HEK293 (cell line): ENCODE measurements at regions not wholly inside any gene's neighbourhood (a gene's known extent, or its start where the extent isn't known, plus 50 kb on each side); places are given as distances from the start of the nearest gene placed in this dataset.

Experiments used
- CTCF ChIA-PET: fragments of 350-600 bp; formaldehyde crosslinking; extraction: SDS; loops from one replicate; lab custom pipeline; 2021; ENCODE audit warnings: antibody characterized with exemption; lab: Yijun Ruan, JAX
- POLR2A ChIA-PET: fragments of 300-600 bp; formaldehyde crosslinking; extraction: SDS; loops from one replicate; lab custom pipeline; 2020; ENCODE audit warnings: antibody characterized with exemption, inconsistent platforms; lab: Yijun Ruan, JAX
- H3K27ac ChIP-seq: fragments of 200-500 bp; sonication (Bioruptor generic); 2 replicates; pipeline ENCODE4 v1.5.1; 2014; ENCODE audit warnings: low read depth, low read length, control low read depth, inconsistent platforms; ENCODE audit errors: extremely low read depth
- H3K36me3 ChIP-seq, 2 experiments: fragments of 200-500 bp in 1 of 2; sonication (Bioruptor generic) in 1 of 2; 1 replicate in 1 of 2; 2 replicates in 1 of 2; pipeline ENCODE4 v1.5.1; 2014 to 2017; ENCODE audit warnings: inconsistent platforms in 2 of 2, low read length in 2 of 2; ENCODE audit not compliant: control insufficient read depth in 2 of 2, insufficient read depth in 1 of 2
- H3K4me1 ChIP-seq: fragments of 200-500 bp; sonication (Bioruptor generic); 2 replicates; pipeline ENCODE4 v1.5.1; 2014; ENCODE audit warnings: mild to moderate bottlenecking, low read length, inconsistent platforms; ENCODE audit not compliant: control insufficient read depth, insufficient read depth
- H3K4me3 ChIP-seq: 2 replicates; pipeline ENCODE4 v1.5.1; 2011; ENCODE audit warnings: low read depth, mild to moderate bottlenecking, control low read depth, low read length, moderate library complexity
- H3K9me3 ChIP-seq: fragments of 200-500 bp; sonication (Bioruptor generic); 2 replicates; pipeline ENCODE4 v1.5.1; 2014; ENCODE audit warnings: low read depth, low read length, inconsistent platforms; ENCODE audit not compliant: control insufficient read depth, insufficient read depth
- KLF16 ChIP-seq: fragments of 450-650 bp; formaldehyde crosslinking; IDR thresholded peaks from 2 replicates; pipeline ENCODE4 v1.5.1; 2017; ENCODE audit warnings: missing biosample characterization, missing genetic modification characterization
- KLF7 ChIP-seq: fragments of 450-650 bp; formaldehyde crosslinking; IDR thresholded peaks from 2 replicates; pipeline ENCODE4 v1.5.1; 2016; ENCODE audit warnings: missing biosample characterization, missing genetic modification characterization, borderline replicate concordance
- MEIS1 ChIP-seq: sonication (generic); formaldehyde crosslinking; IDR thresholded peaks from 2 replicates; pipeline ENCODE4 v1.8.1; 2022; ENCODE audit warnings: missing genetic modification reagents, mild to moderate bottlenecking, borderline replicate concordance
- PBX3 ChIP-seq: sonication (generic); formaldehyde crosslinking; IDR thresholded peaks from 2 replicates; pipeline ENCODE4 v1.8.1; 2022; ENCODE audit warnings: mild to moderate bottlenecking, moderate library complexity, missing genetic modification reagents
- PRDM1 ChIP-seq: fragments of 450-650 bp; formaldehyde crosslinking; IDR thresholded peaks from 2 replicates; pipeline ENCODE4; 2016; ENCODE audit warnings: missing biosample characterization, missing genetic modification characterization
- PRDM4 ChIP-seq: fragments of 450-650 bp; formaldehyde crosslinking; IDR thresholded peaks from 2 replicates; pipeline ENCODE4 v1.5.1; 2017; ENCODE audit warnings: missing biosample characterization, missing genetic modification characterization
- SCRT1 ChIP-seq: fragments of 450-650 bp; formaldehyde crosslinking; IDR thresholded peaks from 2 replicates; pipeline ENCODE4 v1.5.1; 2016; ENCODE audit warnings: missing biosample characterization, missing genetic modification characterization, borderline replicate concordance
- ZNF2 ChIP-seq: fragments of 450-650 bp; formaldehyde crosslinking; IDR thresholded peaks from 2 replicates; pipeline ENCODE4 v1.5.1; 2016; ENCODE audit warnings: missing biosample characterization, missing genetic modification characterization
- ZNF211 ChIP-seq: fragments of 450-650 bp; formaldehyde crosslinking; IDR thresholded peaks from 2 replicates; pipeline ENCODE4 v1.5.1; 2016; ENCODE audit warnings: low read depth, missing biosample characterization, missing genetic modification characterization
- ZNF394 ChIP-seq: fragments of 450-650 bp; formaldehyde crosslinking; IDR thresholded peaks from 2 replicates; pipeline ENCODE4 v1.5.1; 2016; ENCODE audit warnings: missing biosample characterization, missing genetic modification characterization, mild to moderate bottlenecking, moderate library complexity, borderline replicate concordance
- ZNF571 ChIP-seq: fragments of 450-650 bp; formaldehyde crosslinking; IDR thresholded peaks from 2 replicates; pipeline ENCODE4 v1.5.0; 2017; ENCODE audit warnings: missing biosample characterization, missing genetic modification characterization
- ZNF621 ChIP-seq: fragments of 450-650 bp; formaldehyde crosslinking; IDR thresholded peaks from 2 replicates; pipeline ENCODE4 v1.5.1; 2017; ENCODE audit warnings: missing biosample characterization, missing genetic modification characterization
- ZNF677 ChIP-seq: fragments of 450-650 bp; IDR thresholded peaks from 2 replicates; pipeline ENCODE4 v1.5.0; 2018; ENCODE audit warnings: missing biosample characterization, mild to moderate bottlenecking, missing genetic modification characterization, moderate library complexity
- ZNF785 ChIP-seq: fragments of 450-650 bp; formaldehyde crosslinking; IDR thresholded peaks from 2 replicates; pipeline ENCODE4 v1.5.1; 2016; ENCODE audit warnings: missing biosample characterization, missing genetic modification characterization
- ZNF837 ChIP-seq: fragments of 450-650 bp; formaldehyde crosslinking; IDR thresholded peaks from 2 replicates; pipeline ENCODE4 v1.5.1; 2016; ENCODE audit warnings: missing biosample characterization, missing genetic modification characterization
- TF ChIP-seq, protein P1 (sequence below): fragments of 450-650 bp; formaldehyde crosslinking; conservative IDR thresholded peaks from 2 replicates; pipeline ENCODE4 v1.5.1; 2016; ENCODE audit warnings: low read depth, missing biosample characterization, missing genetic modification characterization
- TF ChIP-seq, protein P2 (sequence below): fragments of 450-650 bp; formaldehyde crosslinking; IDR thresholded peaks from 2 replicates; pipeline ENCODE4 v1.5.1; 2016; ENCODE audit warnings: missing biosample characterization, missing genetic modification characterization
- TF ChIP-seq, protein P3 (sequence below): fragments of 450-650 bp; formaldehyde crosslinking; IDR thresholded peaks from 2 replicates; pipeline ENCODE4 v1.5.1; 2016; ENCODE audit warnings: missing biosample characterization, missing genetic modification characterization
- TF ChIP-seq, protein P4 (sequence below): fragments of 450-650 bp; formaldehyde crosslinking; IDR thresholded peaks from 2 replicates; pipeline ENCODE4 v1.5.1; 2016; ENCODE audit warnings: missing biosample characterization, missing genetic modification characterization

GRCh38 chr15:53000409-53000808 is 210.3 kb upstream of the ONECUT1 start (continued):
- TF ChIP-seq ZNF677 (tag by site-specific recombination) = no peak
- TF ChIP-seq, protein P1, sequence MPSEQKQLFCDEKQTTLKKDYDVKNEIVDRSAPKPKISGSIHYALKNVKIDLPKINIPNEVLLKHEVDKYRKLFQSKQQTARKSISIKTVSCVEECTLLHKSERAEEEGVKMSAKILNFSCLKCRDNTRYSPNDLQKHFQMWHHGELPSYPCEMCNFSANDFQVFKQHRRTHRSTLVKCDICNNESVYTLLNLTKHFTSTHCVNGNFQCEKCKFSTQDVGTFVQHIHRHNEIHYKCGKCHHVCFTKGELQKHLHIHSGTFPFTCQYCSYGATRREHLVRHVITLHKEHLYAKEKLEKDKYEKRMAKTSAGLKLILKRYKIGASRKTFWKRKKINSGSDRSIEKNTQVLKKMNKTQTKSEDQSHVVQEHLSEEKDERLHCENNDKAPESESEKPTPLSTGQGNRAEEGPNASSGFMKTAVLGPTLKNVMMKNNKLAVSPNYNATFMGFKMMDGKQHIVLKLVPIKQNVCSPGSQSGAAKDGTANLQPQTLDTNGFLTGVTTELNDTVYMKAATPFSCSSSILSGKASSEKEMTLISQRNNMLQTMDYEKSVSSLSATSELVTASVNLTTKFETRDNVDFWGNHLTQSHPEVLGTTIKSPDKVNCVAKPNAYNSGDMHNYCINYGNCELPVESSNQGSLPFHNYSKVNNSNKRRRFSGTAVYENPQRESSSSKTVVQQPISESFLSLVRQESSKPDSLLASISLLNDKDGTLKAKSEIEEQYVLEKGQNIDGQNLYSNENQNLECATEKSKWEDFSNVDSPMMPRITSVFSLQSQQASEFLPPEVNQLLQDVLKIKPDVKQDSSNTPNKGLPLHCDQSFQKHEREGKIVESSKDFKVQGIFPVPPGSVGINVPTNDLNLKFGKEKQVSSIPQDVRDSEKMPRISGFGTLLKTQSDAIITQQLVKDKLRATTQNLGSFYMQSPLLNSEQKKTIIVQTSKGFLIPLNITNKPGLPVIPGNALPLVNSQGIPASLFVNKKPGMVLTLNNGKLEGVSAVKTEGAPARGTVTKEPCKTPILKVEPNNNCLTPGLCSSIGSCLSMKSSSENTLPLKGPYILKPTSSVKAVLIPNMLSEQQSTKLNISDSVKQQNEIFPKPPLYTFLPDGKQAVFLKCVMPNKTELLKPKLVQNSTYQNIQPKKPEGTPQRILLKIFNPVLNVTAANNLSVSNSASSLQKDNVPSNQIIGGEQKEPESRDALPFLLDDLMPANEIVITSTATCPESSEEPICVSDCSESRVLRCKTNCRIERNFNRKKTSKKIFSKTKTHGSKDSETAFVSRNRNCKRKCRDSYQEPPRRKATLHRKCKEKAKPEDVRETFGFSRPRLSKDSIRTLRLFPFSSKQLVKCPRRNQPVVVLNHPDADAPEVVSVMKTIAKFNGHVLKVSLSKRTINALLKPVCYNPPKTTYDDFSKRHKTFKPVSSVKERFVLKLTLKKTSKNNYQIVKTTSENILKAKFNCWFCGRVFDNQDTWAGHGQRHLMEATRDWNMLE (tag by site-specific recombination) = no peak

DNA sequence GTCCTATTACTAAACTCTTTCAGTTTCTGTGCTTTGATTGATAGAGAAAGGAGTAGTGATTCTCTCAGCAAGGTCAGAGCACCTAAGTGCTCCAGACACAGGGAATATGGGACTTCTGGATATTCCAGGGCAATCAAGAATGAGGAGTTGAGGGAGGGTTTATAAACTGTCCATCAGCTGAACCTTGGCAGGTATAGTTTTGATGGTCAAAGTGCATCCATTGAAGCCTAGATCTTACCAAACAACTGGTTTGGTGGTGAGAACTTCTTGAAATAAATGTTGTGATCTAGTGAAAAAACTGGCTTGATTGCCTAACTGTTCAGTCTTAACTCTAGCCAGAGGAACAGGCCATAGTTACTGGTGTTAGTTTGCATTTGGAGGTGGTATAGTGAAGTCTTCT is 207.0 kb upstream of the ONECUT1 start:
- no peaks in the 10 kb centered on the region for H3K9me3 ChIP-seq
- H3K4me1 ChIP-seq = no peaks in the 10 kb centered on the region
- H3K27ac ChIP-seq = no peak overlapping the region
- no peaks in the 10 kb centered on the region for H3K36me3 ChIP-seq
- TF ChIP-seq ZNF394 (tag by site-specific recombination) (no peak), ZNF621 (tag by site-specific recombination) (no peak), ZNF211 (no peak), MEIS1 (CRISPR knock-in tag) (no peak), PRDM4 (tag by site-specific recombination) (no peak)
- TF ChIP-seq, protein P2, sequence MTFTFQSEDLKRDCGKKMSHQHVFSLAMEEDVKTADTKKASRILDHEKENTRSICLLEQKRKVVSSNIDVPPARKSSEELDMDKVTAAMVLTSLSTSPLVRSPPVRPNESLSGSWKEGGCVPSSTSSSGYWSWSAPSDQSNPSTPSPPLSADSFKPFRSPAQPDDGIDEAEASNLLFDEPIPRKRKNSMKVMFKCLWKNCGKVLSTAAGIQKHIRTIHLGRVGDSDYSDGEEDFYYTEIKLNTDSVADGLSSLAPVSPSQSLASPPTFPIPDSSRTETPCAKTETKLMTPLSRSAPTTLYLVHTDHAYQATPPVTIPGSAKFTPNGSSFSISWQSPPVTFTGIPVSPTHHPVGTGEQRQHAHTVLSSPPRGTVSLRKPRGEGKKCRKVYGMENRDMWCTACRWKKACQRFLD = no peak
- TF ChIP-seq, all 188 proteins: peak for 0
- POLR2A ChIA-PET = no interaction called here
- CTCF ChIA-PET = no interaction called here
- no peak overlapping the region for H3K4me3 ChIP-seq

- Histone ChIP-seq H3K9me3 (no peaks in the 10 kb centered on the region), H3K4me1 (no peaks in the 10 kb centered on the region), H3K4me3 (no peak overlapping the region), H3K27ac (no peak overlapping the region), H3K36me3 (no peaks in the 10 kb centered on the region)
- ChIA-PET POLR2A (no interaction called here), CTCF (no interaction called here)
- no peak for TF ChIP-seq ZNF837 (tag by site-specific recombination)
- no peak for TF ChIP-seq PBX3 (CRISPR knock-in tag)
- no peak for TF ChIP-seq ZNF2
- TF ChIP-seq, protein P3, sequence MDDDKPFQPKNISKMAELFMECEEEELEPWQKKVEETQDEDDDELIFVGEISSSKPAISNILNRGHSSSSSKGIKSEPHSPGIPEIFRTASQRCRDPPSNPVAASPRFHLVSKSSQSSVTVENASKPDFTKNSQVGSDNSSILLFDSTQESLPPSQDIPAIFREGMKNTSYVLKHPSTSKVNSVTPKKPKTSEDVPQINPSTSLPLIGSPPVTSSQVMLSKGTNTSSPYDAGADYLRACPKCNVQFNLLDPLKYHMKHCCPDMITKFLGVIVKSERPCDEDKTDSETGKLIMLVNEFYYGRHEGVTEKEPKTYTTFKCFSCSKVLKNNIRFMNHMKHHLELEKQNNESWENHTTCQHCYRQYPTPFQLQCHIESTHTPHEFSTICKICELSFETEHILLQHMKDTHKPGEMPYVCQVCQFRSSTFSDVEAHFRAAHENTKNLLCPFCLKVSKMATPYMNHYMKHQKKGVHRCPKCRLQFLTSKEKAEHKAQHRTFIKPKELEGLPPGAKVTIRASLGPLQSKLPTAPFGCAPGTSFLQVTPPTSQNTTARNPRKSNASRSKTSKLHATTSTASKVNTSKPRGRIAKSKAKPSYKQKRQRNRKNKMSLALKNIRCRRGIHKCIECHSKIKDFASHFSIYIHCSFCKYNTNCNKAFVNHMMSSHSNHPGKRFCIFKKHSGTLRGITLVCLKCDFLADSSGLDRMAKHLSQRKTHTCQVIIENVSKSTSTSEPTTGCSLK (tag by site-specific recombination) = no peak
- TF ChIP-seq KLF16 (tag by site-specific recombination) = no peak
- no peak for TF ChIP-seq KLF7 (tag by site-specific recombination)
- TF ChIP-seq ZNF677 (tag by site-specific recombination) = no peak
- TF ChIP-seq PRDM1 (tag by site-specific recombination) = no peak
- TF ChIP-seq ZNF571 (tag by site-specific recombination) = no peak
- TF ChIP-seq, protein P4, sequence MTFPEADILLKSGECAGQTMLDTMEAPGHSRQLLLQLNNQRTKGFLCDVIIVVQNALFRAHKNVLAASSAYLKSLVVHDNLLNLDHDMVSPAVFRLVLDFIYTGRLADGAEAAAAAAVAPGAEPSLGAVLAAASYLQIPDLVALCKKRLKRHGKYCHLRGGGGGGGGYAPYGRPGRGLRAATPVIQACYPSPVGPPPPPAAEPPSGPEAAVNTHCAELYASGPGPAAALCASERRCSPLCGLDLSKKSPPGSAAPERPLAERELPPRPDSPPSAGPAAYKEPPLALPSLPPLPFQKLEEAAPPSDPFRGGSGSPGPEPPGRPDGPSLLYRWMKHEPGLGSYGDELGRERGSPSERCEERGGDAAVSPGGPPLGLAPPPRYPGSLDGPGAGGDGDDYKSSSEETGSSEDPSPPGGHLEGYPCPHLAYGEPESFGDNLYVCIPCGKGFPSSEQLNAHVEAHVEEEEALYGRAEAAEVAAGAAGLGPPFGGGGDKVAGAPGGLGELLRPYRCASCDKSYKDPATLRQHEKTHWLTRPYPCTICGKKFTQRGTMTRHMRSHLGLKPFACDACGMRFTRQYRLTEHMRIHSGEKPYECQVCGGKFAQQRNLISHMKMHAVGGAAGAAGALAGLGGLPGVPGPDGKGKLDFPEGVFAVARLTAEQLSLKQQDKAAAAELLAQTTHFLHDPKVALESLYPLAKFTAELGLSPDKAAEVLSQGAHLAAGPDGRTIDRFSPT = no peak
- no peak for TF ChIP-seq SCRT1 (tag by site-specific recombination)
- no peak for TF ChIP-seq ZNF785
Observed at GRCh38 chr15:52994290-52994689, 204.2 kb upstream of the ONECUT1 start.
